Sigmoid colon (tissue), 4 donors: ENCODE measurements at regions not wholly inside any gene's neighbourhood (a gene's known extent, or its start where the extent isn't known, plus 50 kb on each side); places are given as distances from the start of the nearest gene placed in this dataset.

ENCODE experiments used
- CTCF ChIP-seq, 4 experiments: fragments of 450-650 bp in 3 of 4; fragments of 200-600 bp in 1 of 4; IDR thresholded peaks; one replicate each; pipeline ENCODE4 v1.5.1; 2016 to 2019; ENCODE audit warnings: antibody characterized with exemption in 4 of 4, mild to moderate bottlenecking in 3 of 4, moderate library complexity in 2 of 4
- EP300 ChIP-seq, 4 donors: sonication (generic); formaldehyde crosslinking; IDR thresholded peaks; one replicate each; pipeline ENCODE4 v1.6.1; 2017; ENCODE audit warnings: antibody characterized with exemption in 4 of 4
- POLR2A ChIP-seq, 2 donors: fragments of 450-650 bp; IDR thresholded peaks; one replicate each; pipeline ENCODE4 v1.6.1; 2016; ENCODE audit warnings: antibody characterized with exemption in 2 of 2, mild to moderate bottlenecking in 2 of 2, moderate library complexity in 2 of 2
- POLR2AphosphoS5 ChIP-seq, 4 donors: sonication (generic); formaldehyde crosslinking; IDR thresholded peaks; one replicate each; pipeline ENCODE4 v1.6.1; 2017; ENCODE audit warnings: antibody characterized with exemption in 4 of 4

- TF ChIP-seq POLR2A (IDR thresholded peaks at IDR 0.05) (no peak), EP300 (IDR thresholded peaks at IDR 0.05) (no peak), CTCF (IDR thresholded peaks at IDR 0.05) (no peak), POLR2AphosphoS5 (IDR thresholded peaks at IDR 0.05) (no peak)
Observed at GRCh38 chr20:12049125-12049524, 131.4 kb downstream of the BTBD3 start.
